NCI-H526 treated with DMSO at 0.1 percent for 48 hours (cell line): ENCODE measurements at regions not wholly inside any gene's neighbourhood (a gene's known extent, or its start where the extent isn't known, plus 50 kb on each side); places are given as distances from the start of the nearest gene placed in this dataset.
"Not testable (repeated sequence)": the region's sequence is repeated elsewhere in the genome, so short reads cannot be mapped to it uniquely, and the experiment has no call there.

ENCODE experiments used
- DNase-seq: peaks from one replicate; lab custom pipeline; 2025; lab: John Stamatoyannopoulos, UW

DNA sequence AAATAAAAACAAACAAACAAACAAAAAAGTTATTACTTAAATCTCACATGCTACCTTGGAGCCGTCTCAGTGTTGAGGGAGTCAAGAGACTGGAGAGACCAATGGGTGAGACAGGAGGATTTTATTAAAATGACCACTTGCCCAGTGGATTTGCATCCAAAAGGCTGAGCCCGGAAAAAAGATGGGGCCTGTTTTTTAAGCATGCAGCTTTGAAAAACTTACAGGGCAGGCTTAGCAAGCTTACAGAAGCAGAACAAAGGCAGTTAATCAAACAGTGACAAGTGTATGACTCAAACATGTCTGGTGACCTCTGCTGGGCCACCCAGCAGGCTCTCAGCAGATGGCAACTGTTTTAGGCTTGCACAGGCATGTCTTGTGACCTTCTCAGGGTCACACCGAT lies 82.5 kb downstream of the POTEH start:
- DNase-seq, result not testable (repeated sequence)

DNA sequence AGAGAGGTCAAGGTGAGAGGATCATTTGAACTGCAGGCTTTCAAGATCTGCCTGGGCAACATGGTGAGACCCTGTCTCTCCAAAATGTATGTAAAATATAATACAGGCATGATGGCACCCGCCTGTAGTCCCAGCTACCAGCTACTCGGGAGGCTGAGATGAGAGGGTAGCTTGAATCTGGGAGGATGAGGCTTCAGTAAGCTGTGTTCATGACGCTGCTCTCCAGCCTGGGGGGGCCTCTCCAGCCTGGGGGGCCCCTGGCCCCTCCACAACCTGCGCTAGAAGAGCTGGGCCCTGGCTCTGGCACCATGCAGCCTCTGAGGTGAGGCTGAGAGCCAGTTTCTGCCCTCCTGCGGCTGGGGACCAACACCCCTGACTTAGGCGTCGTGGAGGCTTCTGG lies 85.3 kb downstream of the POTEH start:
- DNase-seq, result not testable (repeated sequence)

DNA sequence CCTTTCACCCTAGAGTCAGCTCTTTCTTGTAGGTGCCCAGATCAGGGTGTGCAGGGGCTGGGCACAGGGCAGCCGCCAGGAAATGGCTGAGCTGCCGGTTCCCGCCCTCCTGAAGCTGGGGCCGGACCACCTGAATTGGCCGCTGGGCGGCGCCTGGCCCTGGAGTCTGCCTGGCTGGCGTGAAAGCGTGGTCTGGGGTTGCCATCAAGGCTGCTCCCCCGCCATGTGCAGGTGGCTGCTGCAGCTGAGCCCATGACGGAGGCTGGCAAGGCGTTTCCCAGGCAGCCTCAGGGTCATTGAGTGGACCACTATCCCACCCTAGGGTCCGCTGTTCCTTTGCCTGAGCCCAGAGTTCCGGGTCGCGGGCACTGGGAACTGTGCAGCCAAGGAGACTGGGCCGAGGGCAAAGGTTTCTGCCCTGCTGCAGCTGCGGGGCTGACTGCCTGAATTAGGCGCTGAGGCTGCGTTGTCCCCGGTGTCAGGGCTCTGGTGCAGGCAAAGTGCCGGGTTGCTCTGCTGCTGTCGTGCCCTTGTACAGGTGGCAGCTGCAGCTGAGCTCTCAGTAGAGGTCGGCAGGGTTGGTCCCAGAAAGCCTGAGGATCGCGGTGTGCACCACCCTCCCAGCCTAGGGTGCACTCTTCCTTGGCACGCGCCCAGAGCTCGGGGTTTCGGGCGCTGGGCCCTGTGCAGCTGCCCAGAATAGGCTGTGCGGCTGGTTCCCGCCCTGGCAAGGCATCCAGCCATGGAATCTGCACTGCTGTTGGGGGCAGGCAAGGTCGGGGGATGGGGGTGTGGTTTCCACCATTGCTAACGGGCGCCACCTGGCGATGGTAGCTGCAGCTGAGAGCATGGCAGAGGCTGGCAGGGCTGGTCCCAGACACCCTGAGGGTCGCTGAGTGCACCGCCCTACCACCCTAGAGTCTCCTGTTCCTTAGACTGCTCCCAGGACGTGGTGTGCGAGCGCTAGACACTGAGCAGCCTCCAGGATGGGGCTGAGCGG lies 86.1 kb downstream of the POTEH start:
- DNase-seq, result peak; percentile 25

DNA sequence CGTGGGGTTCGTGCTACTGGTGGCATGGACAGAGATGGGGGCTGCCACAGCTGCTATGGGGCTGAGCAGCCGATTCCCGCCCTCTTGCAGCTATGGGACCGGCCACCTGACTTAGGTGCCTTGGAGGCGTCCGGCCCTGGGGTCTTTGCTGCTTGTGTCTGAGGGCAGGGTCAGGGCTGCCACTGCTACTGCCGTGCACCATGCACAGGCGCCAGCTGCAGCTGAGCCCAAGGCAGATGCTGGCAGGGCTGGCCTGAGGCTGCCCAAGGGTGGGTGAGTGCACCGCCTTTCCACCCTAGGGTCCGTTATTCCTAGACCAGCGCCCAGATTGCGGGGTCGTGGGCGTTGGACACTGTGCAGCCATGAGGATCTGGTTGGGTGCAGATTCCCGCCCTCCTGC lies 86.9 kb downstream of the POTEH start:
- DNase-seq, result not testable (repeated sequence)

DNA sequence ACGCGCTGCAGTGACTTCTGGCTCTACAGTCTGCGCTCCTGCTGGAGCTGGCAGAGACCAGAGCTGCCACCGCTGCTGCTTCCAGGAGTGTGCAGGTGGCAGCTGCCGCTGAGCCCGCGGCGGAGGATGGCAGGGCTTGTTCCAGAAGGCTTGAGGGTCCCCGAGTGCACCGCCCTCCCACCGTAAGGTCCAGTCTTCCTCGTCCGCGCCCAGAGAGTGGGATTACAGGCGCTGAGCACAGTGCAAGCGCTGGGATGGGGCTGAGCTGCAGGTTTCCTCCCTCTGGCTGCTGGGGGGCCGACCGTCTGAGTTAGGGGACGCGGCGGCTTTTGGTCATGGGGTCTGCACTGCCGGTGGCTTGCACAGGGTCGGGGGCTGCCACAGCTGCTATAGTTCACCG lies 87.3 kb downstream of the POTEH start:
- DNase-seq, result not testable (repeated sequence)

DNA sequence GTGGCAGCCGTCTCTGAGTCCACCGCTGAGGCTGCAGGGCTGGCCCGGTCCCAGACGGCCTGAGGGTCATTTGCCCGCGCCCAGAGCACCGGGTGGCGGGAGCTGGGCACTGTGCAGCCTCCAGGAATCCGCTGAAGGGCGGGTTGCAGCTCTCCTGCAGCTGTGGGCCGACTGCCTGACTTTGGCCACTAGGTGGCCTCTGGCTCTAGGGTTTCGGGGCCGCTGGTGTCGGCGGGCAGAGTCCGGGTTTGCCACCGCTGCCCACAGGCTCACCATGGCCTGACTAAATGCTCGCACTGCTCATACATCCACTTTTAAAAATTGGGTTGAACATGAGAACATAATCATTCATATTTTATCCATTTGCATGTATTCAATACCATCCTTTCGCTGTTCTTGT lies 87.7 kb downstream of the POTEH start:
- not testable (repeated sequence) for DNase-seq

DNA sequence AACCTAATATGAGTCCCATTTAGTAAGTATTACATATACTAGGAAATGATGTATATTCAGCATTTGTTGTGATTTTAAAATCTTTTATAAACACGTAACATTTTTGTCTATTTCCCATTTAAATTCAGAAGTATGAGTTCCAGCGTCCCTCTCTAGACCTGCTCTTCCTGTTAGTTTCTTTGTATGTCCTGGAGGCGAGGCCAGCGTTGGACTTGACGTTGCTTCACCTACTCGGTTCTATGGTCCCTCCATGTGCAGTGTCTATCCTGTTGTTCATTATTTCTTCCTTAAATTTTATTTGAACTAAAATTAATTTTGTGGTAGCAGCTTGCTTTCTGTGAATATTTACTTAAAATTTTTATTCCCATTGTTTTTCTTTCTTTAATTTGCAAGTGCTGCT lies 88.5 kb downstream of the POTEH start:
- DNase-seq, result not testable (repeated sequence)

DNA sequence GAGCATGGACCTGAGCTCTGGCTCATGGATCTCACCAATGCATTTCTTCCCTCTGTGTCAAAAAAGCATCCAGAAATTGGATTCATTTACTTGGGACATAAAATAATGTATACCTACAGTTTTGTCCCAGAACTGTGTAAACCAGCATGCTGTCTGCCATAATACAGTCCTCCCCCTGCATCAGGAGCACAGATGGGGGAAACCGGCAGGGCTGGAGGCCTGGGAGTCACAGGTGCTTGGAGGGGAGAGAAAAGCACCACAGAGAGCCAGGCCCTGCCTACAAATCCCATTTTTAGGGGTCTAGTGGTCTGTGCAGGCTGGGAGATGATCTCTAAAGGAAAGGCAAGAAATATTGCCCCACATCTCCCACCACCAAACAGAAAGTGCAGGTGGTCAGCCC lies 91.8 kb downstream of the POTEH start:
- DNase-seq, result not testable (repeated sequence)

DNA sequence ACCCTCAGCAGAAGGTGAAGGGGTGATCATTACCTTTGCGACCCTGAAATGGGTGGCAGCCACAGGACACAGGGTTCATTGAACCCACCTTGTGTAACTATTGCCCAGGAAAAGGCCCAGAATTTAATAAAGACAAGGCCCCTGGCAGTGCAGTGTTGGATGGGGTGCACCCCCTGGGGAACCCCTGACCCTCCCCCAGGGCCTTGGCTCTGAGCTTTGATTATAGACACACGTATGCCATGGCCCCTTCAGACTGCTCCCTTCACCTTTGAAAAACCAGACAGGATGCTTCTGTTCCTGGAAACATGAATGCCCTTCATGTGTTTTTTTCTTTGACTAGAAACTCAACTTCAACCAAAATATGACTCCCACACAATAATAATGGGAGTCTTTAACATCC lies 93.1 kb downstream of the POTEH start:
- not testable (repeated sequence) for DNase-seq

DNA sequence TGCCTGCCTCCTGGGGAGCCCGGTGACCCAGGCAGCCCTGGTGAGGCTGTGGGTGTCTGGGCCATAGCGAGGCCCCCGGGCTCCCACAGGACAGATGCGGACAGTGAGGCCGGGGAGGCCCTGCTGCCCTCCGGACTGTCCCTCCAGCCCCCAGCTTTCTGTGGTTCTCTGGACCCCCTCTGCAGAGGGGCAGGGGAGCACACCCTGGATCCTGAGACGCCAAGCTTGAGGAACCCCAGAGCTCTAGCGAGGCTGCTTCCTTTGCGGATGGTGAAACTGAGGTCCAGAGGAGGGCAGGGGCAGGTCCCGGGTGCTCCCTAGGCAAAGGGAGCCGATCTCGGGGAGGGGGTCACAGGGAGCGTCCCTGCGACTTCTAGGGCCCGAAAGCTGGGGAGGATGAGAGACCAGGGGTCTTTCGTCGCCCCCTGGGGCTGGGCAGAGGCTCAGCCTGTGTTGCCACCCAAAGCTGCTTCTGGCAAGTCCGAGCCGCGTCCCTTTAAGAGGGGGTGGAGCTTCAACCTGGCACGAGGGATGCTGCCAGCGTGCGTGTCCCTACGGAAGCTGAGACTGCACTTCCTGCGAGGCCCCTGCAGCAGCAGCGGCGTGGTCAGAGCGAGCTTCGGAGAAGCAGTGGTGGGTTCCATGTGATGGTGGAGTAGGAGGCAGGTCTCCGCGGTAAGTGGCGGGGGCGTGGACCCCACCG lies 94.7 kb downstream of the POTEH start:
- not testable (repeated sequence) for DNase-seq

DNA sequence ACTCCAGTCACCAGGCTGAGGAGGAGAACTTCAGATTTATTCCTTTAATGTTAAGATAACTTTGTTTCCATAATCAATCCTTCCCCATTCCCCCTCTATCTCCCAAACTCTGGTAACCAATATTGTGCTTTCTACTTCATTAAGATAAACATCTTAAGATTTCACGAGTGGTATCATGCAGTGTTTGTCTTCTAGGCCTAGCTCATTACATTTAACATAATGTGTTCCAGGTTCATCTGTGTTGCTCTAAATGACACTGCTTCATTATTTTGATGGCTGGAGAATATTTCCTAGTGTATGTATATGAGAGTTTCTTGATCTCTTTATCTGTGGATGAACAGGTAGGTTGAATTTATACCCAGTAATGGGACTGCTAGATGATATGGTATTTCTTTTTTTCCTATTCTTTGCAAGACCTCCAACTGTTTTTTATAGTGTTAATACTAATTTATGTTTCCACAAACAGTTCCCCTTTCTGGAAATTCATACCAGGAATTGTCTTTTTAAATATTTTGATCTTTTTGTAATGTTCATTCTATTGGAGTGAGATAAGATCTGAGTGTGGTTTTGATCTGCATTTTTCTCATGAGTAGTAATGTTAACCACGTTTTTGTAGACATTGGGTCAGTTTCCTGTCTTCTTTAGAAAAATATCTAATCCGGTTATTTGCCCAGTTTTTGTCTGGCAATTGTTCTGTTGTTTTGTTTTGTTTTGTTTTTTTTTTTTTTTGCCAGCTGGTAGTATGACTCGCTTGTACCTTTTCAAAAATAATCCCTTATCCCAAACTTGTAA lies 97.3 kb downstream of the POTEH start:
- DNase-seq, result not testable (repeated sequence)

DNA sequence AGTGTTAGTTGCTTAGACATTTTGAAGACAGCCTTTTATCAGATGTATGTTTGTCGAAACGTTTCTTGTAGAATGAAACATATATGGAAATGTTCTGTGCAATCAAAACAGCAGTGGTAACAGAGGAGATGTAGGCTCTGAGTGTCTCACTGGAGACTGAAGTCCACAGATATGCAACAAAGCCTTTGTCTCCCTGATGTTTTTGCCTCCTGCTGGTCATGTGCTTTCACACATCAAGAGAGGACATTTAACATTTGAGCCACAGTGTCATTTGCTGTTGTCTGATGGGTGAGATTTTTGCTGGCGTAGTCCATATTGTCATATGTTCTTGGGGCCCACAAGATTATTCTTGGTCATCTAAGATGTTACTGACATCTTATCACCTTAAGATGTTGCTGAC lies 101.7 kb downstream of the POTEH start:
- not testable (repeated sequence) for DNase-seq

DNA sequence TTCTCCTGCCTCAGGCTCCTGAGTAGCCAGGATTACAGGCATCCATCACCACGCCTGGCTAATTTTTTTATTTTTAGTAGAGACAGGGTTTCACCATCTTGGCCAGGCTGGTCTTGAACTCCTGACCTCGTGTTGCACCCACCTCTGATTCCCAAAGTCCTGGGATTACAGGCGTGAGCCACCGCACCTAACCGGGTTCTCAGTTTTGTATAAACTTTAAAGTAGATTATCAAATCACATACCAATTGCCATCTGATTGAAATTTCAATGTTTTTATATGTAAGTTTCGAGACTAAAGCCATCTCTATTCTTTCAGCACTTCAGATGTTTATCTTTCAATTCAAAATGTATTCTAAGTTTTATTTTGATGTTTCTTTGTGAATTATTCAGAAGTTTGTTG lies 110.1 kb downstream of the POTEH start:
- not testable (repeated sequence) for DNase-seq

DNA sequence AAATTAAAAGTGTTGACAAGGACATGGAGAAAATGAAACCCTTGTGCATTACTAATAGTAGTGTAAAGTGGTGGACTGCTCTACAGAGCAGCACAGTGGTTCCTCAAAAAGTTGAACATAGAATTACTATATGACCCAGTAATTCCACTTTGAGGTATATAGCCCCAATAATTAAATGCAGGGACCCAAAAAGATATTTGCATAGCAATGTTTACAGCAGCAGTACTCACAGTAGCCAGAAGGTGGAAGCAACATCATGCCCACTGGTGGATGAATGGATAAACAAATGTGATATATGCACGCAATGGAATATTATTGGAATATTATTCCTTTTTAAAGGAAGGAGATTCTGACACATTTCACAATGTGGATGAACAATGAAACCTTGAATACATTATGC lies 121.3 kb downstream of the POTEH start:
- DNase-seq, result not testable (repeated sequence)

DNA sequence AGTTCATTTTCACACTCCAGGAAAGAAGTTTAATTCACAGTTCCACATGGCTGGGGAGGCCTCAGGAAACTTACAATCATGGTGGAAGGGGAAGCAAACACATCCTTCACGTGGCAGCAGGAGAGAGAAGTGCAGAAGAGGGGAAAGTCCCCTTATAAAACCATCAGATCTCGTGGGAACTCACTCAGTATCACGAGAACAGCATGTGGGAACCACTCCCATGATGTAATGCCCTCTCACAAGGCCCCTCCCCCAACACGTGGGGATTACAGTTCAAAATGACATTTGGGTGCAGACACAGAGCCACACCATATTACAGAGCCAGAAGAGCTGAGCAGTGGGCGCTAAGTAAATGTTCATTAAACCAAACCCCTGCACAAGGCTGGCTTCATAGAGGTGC lies 126.0 kb downstream of the POTEH start:
- DNase-seq, result not testable (repeated sequence)

DNA sequence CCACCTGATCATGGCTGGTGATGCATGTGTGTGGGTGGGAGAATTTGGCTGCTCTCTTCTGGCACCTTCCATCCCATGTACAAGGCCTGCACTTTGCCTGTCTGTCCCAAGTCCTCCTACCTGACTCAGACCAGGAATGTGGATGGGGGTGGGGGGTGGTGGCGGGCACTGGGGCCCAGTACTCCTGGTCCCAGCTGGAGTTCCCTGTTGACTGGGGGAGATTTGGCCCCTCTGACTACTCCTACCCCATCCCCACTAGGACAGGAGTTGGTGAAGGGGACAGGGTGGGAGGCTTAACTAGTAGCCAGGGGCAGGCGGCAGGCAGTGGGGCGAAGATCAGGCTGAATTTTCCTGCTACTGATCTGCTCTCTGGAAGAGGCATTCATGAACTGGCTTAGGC lies 126.6 kb downstream of the POTEH start:
- not testable (repeated sequence) for DNase-seq

DNA sequence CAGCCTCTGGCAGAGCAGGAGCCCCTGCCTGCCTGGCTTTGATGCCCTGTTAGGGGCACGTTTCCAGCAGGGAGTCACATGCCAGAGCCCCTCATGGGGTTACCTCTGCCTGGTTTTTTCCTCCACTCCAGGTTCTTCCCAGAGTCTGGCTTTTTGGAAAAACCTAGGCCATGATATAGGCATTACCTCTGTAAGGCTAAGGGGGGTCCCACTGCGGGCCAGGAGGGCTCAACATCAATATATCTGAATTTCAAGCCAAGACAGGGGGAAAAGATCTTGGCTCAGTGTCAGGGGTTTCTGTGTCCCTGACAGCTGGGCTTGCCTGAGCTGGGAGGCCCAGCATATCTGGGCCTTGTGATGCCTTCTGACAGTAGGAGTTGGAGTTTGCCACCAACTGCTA lies 127.4 kb downstream of the POTEH start:
- not testable (repeated sequence) for DNase-seq

DNA sequence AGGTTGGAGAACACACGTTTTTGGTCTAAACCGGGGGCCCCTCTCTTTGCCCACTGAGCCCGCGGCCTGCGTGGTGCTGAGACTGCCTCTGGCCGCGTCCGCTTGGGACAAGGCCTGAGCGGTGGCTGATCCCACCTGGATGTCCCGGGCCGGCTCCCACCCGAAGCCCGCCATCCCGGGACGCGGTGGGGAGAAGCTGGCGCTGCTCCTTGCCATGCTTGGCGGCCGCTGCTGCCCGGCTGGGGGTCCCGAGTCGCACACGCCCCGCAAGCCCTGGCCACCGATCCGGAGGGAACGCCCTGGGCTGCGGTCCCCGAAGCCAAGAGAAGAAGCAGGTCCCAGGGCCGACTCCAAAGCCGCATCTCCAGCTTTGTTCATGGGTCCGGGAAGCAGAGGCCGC lies 130.1 kb downstream of the POTEH start:
- DNase-seq, result not testable (repeated sequence)

DNA sequence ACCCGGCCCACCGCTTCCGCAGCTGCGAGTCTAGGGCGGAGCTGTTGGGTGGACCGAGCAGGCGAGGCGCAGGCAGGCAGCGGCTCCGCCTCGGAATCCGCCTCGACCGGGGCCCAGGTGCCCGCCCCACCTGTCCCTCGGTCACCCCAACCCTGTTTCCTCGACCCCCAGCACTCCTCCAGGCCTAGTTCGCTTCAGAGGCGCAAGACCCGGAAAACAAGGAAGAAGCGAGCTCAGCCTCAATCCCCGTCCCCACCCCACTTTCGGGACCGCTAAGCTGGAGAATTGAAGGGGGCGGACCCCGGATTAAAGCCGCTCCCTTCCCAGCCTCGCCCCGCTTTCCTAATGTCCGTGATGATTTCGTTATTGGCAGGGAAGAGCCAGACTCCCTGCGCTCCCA lies 131.3 kb downstream of the POTEH start:
- not testable (repeated sequence) for DNase-seq

DNA sequence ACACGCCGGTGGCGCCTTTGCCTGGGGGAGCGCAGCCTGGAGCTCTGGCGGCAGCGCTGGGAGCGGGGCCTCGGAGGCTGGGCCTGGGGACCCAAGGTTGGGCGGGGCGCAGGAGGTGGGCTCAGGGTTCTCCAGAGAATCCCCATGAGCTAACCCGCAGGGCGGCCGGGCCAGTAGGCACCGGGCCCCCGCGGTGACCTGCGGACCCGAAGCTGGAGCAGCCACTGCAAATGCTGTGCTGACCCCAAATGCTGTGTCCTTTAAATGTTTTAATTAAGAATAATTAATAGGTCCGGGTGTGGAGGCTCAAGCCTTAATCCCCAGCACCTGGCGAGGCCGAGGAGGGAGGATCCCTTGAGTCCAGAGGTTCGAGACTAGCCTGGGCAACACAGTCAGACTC lies 132.2 kb downstream of the POTEH start:
- DNase-seq, result not testable (repeated sequence)

DNA sequence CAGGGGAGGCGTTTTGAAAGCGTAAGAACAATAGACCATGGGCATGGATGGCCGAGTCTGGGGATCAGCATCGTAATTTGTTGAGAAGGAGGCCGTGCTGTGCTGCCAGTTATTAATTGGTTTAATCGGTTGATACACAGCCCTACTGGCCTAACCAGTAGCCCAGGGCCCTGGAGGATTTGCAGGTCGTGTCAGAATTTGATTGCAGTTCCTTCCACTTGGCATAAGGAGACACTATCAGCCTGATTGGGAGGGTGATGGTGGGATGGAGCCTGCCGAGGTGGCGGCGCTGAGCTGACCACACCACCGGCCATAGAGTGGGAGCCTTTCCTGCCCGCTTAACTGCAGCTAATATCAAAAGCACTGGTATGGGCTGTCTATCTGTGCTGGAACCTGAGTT lies 133.4 kb downstream of the POTEH start:
- not testable (repeated sequence) for DNase-seq

DNA sequence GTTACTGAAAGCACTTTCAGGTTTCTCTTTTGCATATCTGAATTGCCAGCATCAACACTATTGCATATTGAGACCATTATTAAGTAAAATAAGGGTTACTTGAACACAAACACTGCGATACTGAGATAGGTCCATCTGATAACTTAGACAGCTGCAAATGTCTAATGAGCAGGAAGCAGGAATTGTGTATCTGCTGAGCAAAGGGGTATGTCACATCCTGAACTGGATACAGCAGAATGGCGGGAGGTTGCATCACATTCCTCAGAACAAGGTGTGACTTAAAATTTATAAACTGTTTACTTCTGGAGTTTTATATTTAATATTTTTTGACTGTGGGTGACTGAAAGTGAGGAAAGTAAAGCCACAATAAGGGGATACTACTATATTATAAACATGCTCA lies 142.4 kb downstream of the POTEH start:
- DNase-seq, result not testable (repeated sequence)
